ENCODE measurements at regions not wholly inside any gene's neighbourhood (a gene's known extent, or its start where the extent isn't known, plus 50 kb on each side); places are given as distances from the start of the nearest gene placed in this dataset.

- TF ChIP-seq CTCF (IDR thresholded peaks at IDR 0.05; ENCODE audit: extremely low read depth, insufficient read depth, missing control alignments): no peak
- in situ Hi-C loops (cut with MboI; ENCODE audit: low pct_unique_long_range_greater_than_20kb, low sequenced_read_pairs, unreplicated experiment): loop anchor here (25.0 kb wide), 1 partner anchor 1129 kb away; no protein-coding TSS in a partner anchor
- no peak for DNase-seq (ENCODE audit: low spot score)
Observed at GRCh38 chr12:28866296-28866695, 282.8 kb upstream of the FAR2 start.

- no peak for DNase-seq (ENCODE audit: low spot score)
- no peak for TF ChIP-seq CTCF (IDR thresholded peaks at IDR 0.05; ENCODE audit: extremely low read depth, insufficient read depth, missing control alignments)
- in situ Hi-C loops (cut with MboI; ENCODE audit: low pct_unique_long_range_greater_than_20kb, low sequenced_read_pairs, unreplicated experiment): loop anchor here (25.0 kb wide), 1 partner anchor 1130 kb away; no protein-coding TSS in a partner anchor
Observed at GRCh38 chr12:28866715-28867503, 282.2 kb upstream of the FAR2 start.

- in situ Hi-C loops (cut with MboI; ENCODE audit: low pct_unique_long_range_greater_than_20kb, low sequenced_read_pairs, unreplicated experiment): loop anchor here (25.0 kb wide), 1 partner anchor 1131 kb away; no protein-coding TSS in a partner anchor
- TF ChIP-seq CTCF (IDR thresholded peaks at IDR 0.05; ENCODE audit: extremely low read depth, insufficient read depth, missing control alignments): no peak
- no peak for DNase-seq (ENCODE audit: low spot score)
Observed at GRCh38 chr12:28868414-28868813, 280.7 kb upstream of the FAR2 start.

GRCh38 chr12:28869197-28869596 lies 279.9 kb upstream of the FAR2 start:
- TF ChIP-seq CTCF (IDR thresholded peaks at IDR 0.05; ENCODE audit: extremely low read depth, insufficient read depth, missing control alignments): no peak
- in situ Hi-C loops (cut with MboI; ENCODE audit: low pct_unique_long_range_greater_than_20kb, low sequenced_read_pairs, unreplicated experiment): loop anchor here (25.0 kb wide), 1 partner anchor 1132 kb away; no protein-coding TSS in a partner anchor
- no peak for DNase-seq (ENCODE audit: low spot score)

- no peak for TF ChIP-seq CTCF (IDR thresholded peaks at IDR 0.05; ENCODE audit: extremely low read depth, insufficient read depth, missing control alignments)
- no peak for DNase-seq (ENCODE audit: low spot score)
- in situ Hi-C loops (cut with MboI; ENCODE audit: low pct_unique_long_range_greater_than_20kb, low sequenced_read_pairs, unreplicated experiment): loop anchor here (25.0 kb wide), 1 partner anchor 1134 kb away; no protein-coding TSS in a partner anchor
Observed at GRCh38 chr12:28870839-28871440, 278.1 kb upstream of the FAR2 start.

GRCh38 chr12:28872654-28873268 lies 276.3 kb upstream of the FAR2 start:
- in situ Hi-C loops (cut with MboI; ENCODE audit: low pct_unique_long_range_greater_than_20kb, low sequenced_read_pairs, unreplicated experiment): loop anchor here (25.0 kb wide), 1 partner anchor 1135 kb away; no protein-coding TSS in a partner anchor
- peak; percentile 79 for TF ChIP-seq CTCF (IDR thresholded peaks at IDR 0.05; ENCODE audit: extremely low read depth, insufficient read depth, missing control alignments)
- DNase-seq (ENCODE audit: low spot score): peak; percentile 35

Measured in GM13977 (cell line).